ENCODE measurements at regions not wholly inside any gene's neighbourhood (a gene's known extent, or its start where the extent isn't known, plus 50 kb on each side); places are given as distances from the start of the nearest gene placed in this dataset.

DNA sequence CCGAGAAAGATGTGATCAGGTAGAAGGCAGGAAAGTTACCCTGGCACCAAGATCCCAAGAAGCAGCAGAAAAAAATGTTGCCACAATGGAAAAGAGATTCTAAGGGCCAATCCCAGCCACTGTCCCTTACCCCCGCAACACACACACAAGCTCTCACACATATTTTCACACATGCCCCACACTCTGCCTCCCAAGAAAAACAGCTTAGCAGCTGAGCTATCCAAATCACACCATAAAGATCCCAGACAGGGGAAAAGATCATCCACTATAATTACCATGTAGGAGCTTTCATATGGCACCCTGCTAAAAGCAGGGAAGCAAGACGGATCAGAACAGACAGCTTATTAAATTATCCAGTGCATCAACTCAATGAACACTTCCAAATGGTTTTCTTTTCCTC, 143.4 kb downstream of the FAM114A2 start:
- ATAC-seq = no peak

More for the DNA sequence above, 143.4 kb downstream of the FAM114A2 start:
- Histone ChIP-seq H2AFZ (ENCODE audit: low read depth, low read length, poor library complexity, severe bottlenecking) (no peak overlapping the region), H3K4me3 (replicated peaks in 1 of 2; ENCODE audit: low read depth in 1 of 2, low read length in 2 of 2) (no peak overlapping the region), H3K27me3 (ENCODE audit: insufficient read depth, low read length) (peaks cover 38% of the 10 kb centered on the region), H3K9ac (ENCODE audit: low read length) (no peak overlapping the region), H3K4me2 (ENCODE audit: low read length) (no peak overlapping the region), H3K4me1 (ENCODE audit: control insufficient read depth in 1 of 2, insufficient read depth in 2 of 2, low read length in 2 of 2) (no peaks in the 10 kb centered on the region), H3K9me2 (ENCODE audit: insufficient read depth) (no peaks in the 10 kb centered on the region), H3K36me3 (ENCODE audit: control insufficient read depth in 1 of 2, insufficient read depth in 2 of 2, low read length in 2 of 2) (no peaks in the 10 kb centered on the region), H3K79me2 (ENCODE audit: insufficient read depth, low read length) (no peaks in the 10 kb centered on the region), H4K20me1 (ENCODE audit: insufficient read depth) (no peaks in the 10 kb centered on the region), H3K9me3 (ENCODE audit: control insufficient read depth in 1 of 2, insufficient read depth in 1 of 2, low read depth in 1 of 2, low read length in 2 of 2) (no peaks in the 10 kb centered on the region), H3K27ac (ENCODE audit: low read depth, low read length) (no peak overlapping the region)
- intact Hi-C loops (cut with micrococcal nuclease) = no loop called here
- DNase-seq (ENCODE audit: low read depth, low spot score) = no peak
- ChIA-PET RAD21 (ENCODE audit: low non-redundant PET in 1 of 2, low total read pairs in 2 of 2, uncharacterized antibody in 2 of 2, unreplicated experiment in 2 of 2) (no interaction called here), CTCF (no interaction called here), POLR2A (no interaction called here)
- TF ChIP-seq SIN3A (IDR thresholded peaks at IDR 0.05; ENCODE audit: low read depth) (no peak), ZNF274 (IDR thresholded peaks at IDR 0.05; ENCODE audit: low read depth, low read length) (no peak), POLR2AphosphoS5 (IDR thresholded peaks at IDR 0.05; ENCODE audit: low read depth, low read length) (no peak), YY1 (IDR thresholded peaks at IDR 0.05; ENCODE audit: extremely low read depth, insufficient replicate concordance, low read depth, low read length) (no peak), FOSL1 (IDR thresholded peaks at IDR 0.05; ENCODE audit: low read depth) (no peak), CEBPB (IDR thresholded peaks at IDR 0.05; ENCODE audit: low read depth) (no peak), SP1 (IDR thresholded peaks at IDR 0.05; ENCODE audit: low read depth) (no peak), RAD21 (IDR thresholded peaks at IDR 0.05; ENCODE audit: low read depth) (no peak), ELF1 (IDR thresholded peaks at IDR 0.05; ENCODE audit: borderline replicate concordance, low read depth) (no peak), SRF (IDR thresholded peaks at IDR 0.05; ENCODE audit: low read depth) (no peak), JUND (IDR thresholded peaks at IDR 0.05) (no peak), EGR1 (IDR thresholded peaks at IDR 0.05; ENCODE audit: low read depth) (no peak), ZFX (IDR thresholded peaks at IDR 0.05) (no peak), POLR2A (IDR thresholded peaks at IDR 0.05; ENCODE audit: borderline replicate concordance, extremely low read depth, insufficient read depth, insufficient read length) (no peak), CBX3 (IDR thresholded peaks at IDR 0.05; ENCODE audit: low read depth) (no peak), TCF7L2 (IDR thresholded peaks at IDR 0.05; ENCODE audit: borderline replicate concordance, extremely low read depth, insufficient read depth, insufficient read length) (no peak)
- TF ChIP-seq, protein P1, sequence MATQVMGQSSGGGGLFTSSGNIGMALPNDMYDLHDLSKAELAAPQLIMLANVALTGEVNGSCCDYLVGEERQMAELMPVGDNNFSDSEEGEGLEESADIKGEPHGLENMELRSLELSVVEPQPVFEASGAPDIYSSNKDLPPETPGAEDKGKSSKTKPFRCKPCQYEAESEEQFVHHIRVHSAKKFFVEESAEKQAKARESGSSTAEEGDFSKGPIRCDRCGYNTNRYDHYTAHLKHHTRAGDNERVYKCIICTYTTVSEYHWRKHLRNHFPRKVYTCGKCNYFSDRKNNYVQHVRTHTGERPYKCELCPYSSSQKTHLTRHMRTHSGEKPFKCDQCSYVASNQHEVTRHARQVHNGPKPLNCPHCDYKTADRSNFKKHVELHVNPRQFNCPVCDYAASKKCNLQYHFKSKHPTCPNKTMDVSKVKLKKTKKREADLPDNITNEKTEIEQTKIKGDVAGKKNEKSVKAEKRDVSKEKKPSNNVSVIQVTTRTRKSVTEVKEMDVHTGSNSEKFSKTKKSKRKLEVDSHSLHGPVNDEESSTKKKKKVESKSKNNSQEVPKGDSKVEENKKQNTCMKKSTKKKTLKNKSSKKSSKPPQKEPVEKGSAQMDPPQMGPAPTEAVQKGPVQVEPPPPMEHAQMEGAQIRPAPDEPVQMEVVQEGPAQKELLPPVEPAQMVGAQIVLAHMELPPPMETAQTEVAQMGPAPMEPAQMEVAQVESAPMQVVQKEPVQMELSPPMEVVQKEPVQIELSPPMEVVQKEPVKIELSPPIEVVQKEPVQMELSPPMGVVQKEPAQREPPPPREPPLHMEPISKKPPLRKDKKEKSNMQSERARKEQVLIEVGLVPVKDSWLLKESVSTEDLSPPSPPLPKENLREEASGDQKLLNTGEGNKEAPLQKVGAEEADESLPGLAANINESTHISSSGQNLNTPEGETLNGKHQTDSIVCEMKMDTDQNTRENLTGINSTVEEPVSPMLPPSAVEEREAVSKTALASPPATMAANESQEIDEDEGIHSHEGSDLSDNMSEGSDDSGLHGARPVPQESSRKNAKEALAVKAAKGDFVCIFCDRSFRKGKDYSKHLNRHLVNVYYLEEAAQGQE (IDR thresholded peaks at IDR 0.05; ENCODE audit: low read depth) = no peak
- TF ChIP-seq, protein P2, sequence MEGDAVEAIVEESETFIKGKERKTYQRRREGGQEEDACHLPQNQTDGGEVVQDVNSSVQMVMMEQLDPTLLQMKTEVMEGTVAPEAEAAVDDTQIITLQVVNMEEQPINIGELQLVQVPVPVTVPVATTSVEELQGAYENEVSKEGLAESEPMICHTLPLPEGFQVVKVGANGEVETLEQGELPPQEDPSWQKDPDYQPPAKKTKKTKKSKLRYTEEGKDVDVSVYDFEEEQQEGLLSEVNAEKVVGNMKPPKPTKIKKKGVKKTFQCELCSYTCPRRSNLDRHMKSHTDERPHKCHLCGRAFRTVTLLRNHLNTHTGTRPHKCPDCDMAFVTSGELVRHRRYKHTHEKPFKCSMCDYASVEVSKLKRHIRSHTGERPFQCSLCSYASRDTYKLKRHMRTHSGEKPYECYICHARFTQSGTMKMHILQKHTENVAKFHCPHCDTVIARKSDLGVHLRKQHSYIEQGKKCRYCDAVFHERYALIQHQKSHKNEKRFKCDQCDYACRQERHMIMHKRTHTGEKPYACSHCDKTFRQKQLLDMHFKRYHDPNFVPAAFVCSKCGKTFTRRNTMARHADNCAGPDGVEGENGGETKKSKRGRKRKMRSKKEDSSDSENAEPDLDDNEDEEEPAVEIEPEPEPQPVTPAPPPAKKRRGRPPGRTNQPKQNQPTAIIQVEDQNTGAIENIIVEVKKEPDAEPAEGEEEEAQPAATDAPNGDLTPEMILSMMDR (IDR thresholded peaks at IDR 0.05 in 2 of 3, conservative IDR thresholded peaks at IDR 0.05 in 1 of 3; ENCODE audit: borderline replicate concordance in 1 of 3, insufficient read depth in 1 of 3, low read depth in 2 of 3, low read length in 2 of 3) = no peak
- TF ChIP-seq, protein P3, sequence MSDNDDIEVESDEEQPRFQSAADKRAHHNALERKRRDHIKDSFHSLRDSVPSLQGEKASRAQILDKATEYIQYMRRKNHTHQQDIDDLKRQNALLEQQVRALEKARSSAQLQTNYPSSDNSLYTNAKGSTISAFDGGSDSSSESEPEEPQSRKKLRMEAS (IDR thresholded peaks at IDR 0.05) = no peak
- no TSS peak for BruUV-seq (replicated peaks)

Data from HCT116 (cell line).